Aorta (tissue), 5 donors: ENCODE measurements at regions not wholly inside any gene's neighbourhood (a gene's known extent, or its start where the extent isn't known, plus 50 kb on each side); places are given as distances from the start of the nearest gene placed in this dataset.
"Not testable (repeated sequence)": the region's sequence is repeated elsewhere in the genome, so short reads cannot be mapped to it uniquely, and the experiment has no call there.

Experiments used
- ATAC-seq: fragments of 200-7000 bp; cut with Tn5 transposase; one replicate; pipeline ENCODE4 v1.9.1; 2022; ENCODE audit warnings: moderate library complexity; ENCODE audit not compliant: low FRiP score
- DNase-seq, 2 donors: peaks; one replicate each; pipeline ENCODE4 v3.0.0-alpha.2; 2020
- H3K27ac ChIP-seq, 2 donors: one replicate each; pipeline ENCODE4 v1.5.1; 2013; ENCODE audit warnings: low read length in 2 of 2, mild to moderate bottlenecking in 2 of 2, moderate library complexity in 2 of 2, control low read depth in 1 of 2, inconsistent platforms in 1 of 2, low read depth in 1 of 2
- H3K27me3 ChIP-seq, 2 donors: one replicate each; pipeline ENCODE4 v1.6.1; 2013; ENCODE audit warnings: control low read depth in 1 of 2, low read length in 1 of 2, mild to moderate bottlenecking in 1 of 2, moderate library complexity in 1 of 2; ENCODE audit not compliant: insufficient read depth in 2 of 2, control insufficient read depth in 1 of 2
- H3K36me3 ChIP-seq, 2 donors: one replicate each; pipeline ENCODE4 v1.6.1; 2013; ENCODE audit warnings: control low read depth in 1 of 2, low read length in 1 of 2, mild to moderate bottlenecking in 1 of 2; ENCODE audit not compliant: insufficient read depth in 2 of 2, control insufficient read depth in 1 of 2
- H3K4me1 ChIP-seq, 2 donors: one replicate each; pipeline ENCODE4 v1.6.1; 2013; ENCODE audit warnings: low read length in 2 of 2, control low read depth in 1 of 2, mild to moderate bottlenecking in 1 of 2, moderate library complexity in 1 of 2; ENCODE audit not compliant: insufficient read depth in 2 of 2, control insufficient read depth in 1 of 2
- H3K4me3 ChIP-seq, 2 donors: one replicate each; pipeline ENCODE4 v1.5.1; 2013; ENCODE audit warnings: low read length in 2 of 2, control low read depth in 1 of 2, mild to moderate bottlenecking in 1 of 2
- H3K9me3 ChIP-seq: one replicate; pipeline ENCODE4 v1.6.1; 2013; ENCODE audit warnings: mild to moderate bottlenecking, low read length; ENCODE audit not compliant: control insufficient read depth
- WGBS, 2 donors: extraction: QIAGEN DNeasy Blood & Tissue Kit; methylation state at CpG; one replicate each; pipeline ENCODE4 v1.1.7; 2013; 5-methylcytosine and 5-hydroxymethylcytosine counted together
- intact Hi-C, 2 donors: fragments of 100-400 bp; cut with DNase I; formaldehyde crosslinking; loops; one replicate each; pipeline versions ENCODE4 v1.14.2 to v1.15.0; 2022
- donor health status: healthy with polysubstance abuse.
- donor health status: Bipolar disorder and iron deficiency.
- donor health status: DM: no; HTN: no; CAD: no.
- donor health status: DM: no; HTN: no; CAD: no.
- donor health status: DM: yes; HTN: yes; CAD: no.

GRCh38 chrX:25733148-25733547 is 405.0 kb upstream of the MAGEB18 start:
- Histone ChIP-seq H3K27ac (no peak overlapping the region), H3K4me1 (no peaks in the 10 kb centered on the region), H3K27me3 (no peaks in the 10 kb centered on the region), H3K4me3 (no peak overlapping the region), H3K36me3 (no peaks in the 10 kb centered on the region), H3K9me3 (no peaks in the 10 kb centered on the region)
- intact Hi-C loops = no loop called here
- DNase-seq = no peak
- no peak for ATAC-seq
- WGBS, 2 donors = 21 to 23% methylated on average over 3 of the region's 3 CpGs

GRCh38 chrX:25737540-25737939 is 400.6 kb upstream of the MAGEB18 start:
- ATAC-seq = no peak
- H3K4me3 ChIP-seq = no peak overlapping the region
- H3K9me3 ChIP-seq = no peaks in the 10 kb centered on the region
- H3K27ac ChIP-seq = no peak overlapping the region
- H3K27me3 ChIP-seq = no peaks in the 10 kb centered on the region
- DNase-seq = no peak
- H3K36me3 ChIP-seq = no peaks in the 10 kb centered on the region
- intact Hi-C loops = no loop called here
- H3K4me1 ChIP-seq = no peaks in the 10 kb centered on the region

GRCh38 chrX:25742334-25742733 is 395.8 kb upstream of the MAGEB18 start:
- Histone ChIP-seq H3K4me1 (no peaks in the 10 kb centered on the region), H3K27ac (no peak overlapping the region), H3K36me3 (no peaks in the 10 kb centered on the region), H3K4me3 (no peak overlapping the region), H3K9me3 (no peaks in the 10 kb centered on the region), H3K27me3 (no peaks in the 10 kb centered on the region)
- 58 to 75% methylated on average over 2 of the region's 2 CpGs for WGBS, 2 donors
- ATAC-seq (no peak), DNase-seq (no peak)
- intact Hi-C loops = no loop called here

GRCh38 chrX:25754399-25754798 is 383.7 kb upstream of the MAGEB18 start:
- no peaks in the 10 kb centered on the region for H3K9me3 ChIP-seq
- no peaks in the 10 kb centered on the region for H3K4me1 ChIP-seq
- no peak for DNase-seq
- intact Hi-C loops = no loop called here
- 52 to 76% methylated on average over 2 of the region's 2 CpGs for WGBS, 2 donors
- no peak overlapping the region for H3K27ac ChIP-seq
- H3K36me3 ChIP-seq = no peaks in the 10 kb centered on the region
- H3K4me3 ChIP-seq = no peak overlapping the region
- ATAC-seq = no peak
- no peaks in the 10 kb centered on the region for H3K27me3 ChIP-seq

- Histone ChIP-seq H3K4me3 (no peak overlapping the region), H3K4me1 (no peaks in the 10 kb centered on the region), H3K27ac (no peak overlapping the region), H3K9me3 (no peaks in the 10 kb centered on the region), H3K27me3 (no peaks in the 10 kb centered on the region), H3K36me3 (no peaks in the 10 kb centered on the region)
- intact Hi-C loops = no loop called here
- no peak for DNase-seq
- no peak for ATAC-seq
Observed at GRCh38 chrX:25755194-25755593, 382.9 kb upstream of the MAGEB18 start.

- H3K4me1 ChIP-seq = no peaks in the 10 kb centered on the region
- DNase-seq (no peak), ATAC-seq (no peak)
- H3K27ac ChIP-seq = no peak overlapping the region
- H3K36me3 ChIP-seq = no peaks in the 10 kb centered on the region
- H3K27me3 ChIP-seq = no peaks in the 10 kb centered on the region
- 47 to 79% methylated on average over 2 of the region's 2 CpGs for WGBS, 2 donors
- no peak overlapping the region for H3K4me3 ChIP-seq
- intact Hi-C loops = no loop called here
- H3K9me3 ChIP-seq = no peaks in the 10 kb centered on the region
Observed at GRCh38 chrX:25762656-25763055, 375.5 kb upstream of the MAGEB18 start.

GRCh38 chrX:25771853-25772252 is 366.3 kb upstream of the MAGEB18 start:
- H3K36me3 ChIP-seq, H3K4me3 ChIP-seq, H3K27me3 ChIP-seq, H3K27ac ChIP-seq, H3K9me3 ChIP-seq, H3K4me1 ChIP-seq, ATAC-seq, intact Hi-C loops: not testable (repeated sequence)
- WGBS, 2 donors = 88 to 91% methylated on average over 10 of the region's 10 CpGs
- DNase-seq = peak; percentile 12 to 36

- DNase-seq, ATAC-seq, H3K27me3 ChIP-seq, H3K36me3 ChIP-seq, H3K27ac ChIP-seq, H3K9me3 ChIP-seq, H3K4me1 ChIP-seq, H3K4me3 ChIP-seq, intact Hi-C loops: not testable (repeated sequence)
- 85 to 91% methylated on average over 7 of the region's 7 CpGs for WGBS, 2 donors
Observed at GRCh38 chrX:25797796-25798195, 340.3 kb upstream of the MAGEB18 start.

- no peak for ATAC-seq
- DNase-seq = no peak
- intact Hi-C loops = no loop called here
- no peaks in the 10 kb centered on the region for H3K4me1 ChIP-seq
- no peak overlapping the region for H3K4me3 ChIP-seq
- no peaks in the 10 kb centered on the region for H3K27me3 ChIP-seq
- no peak overlapping the region for H3K27ac ChIP-seq
- no peaks in the 10 kb centered on the region for H3K36me3 ChIP-seq
- H3K9me3 ChIP-seq = no peaks in the 10 kb centered on the region
- WGBS, 2 donors = 91 to 97% methylated on average over 22 of the region's 22 CpGs
Observed at GRCh38 chrX:25805744-25806143, 332.4 kb upstream of the MAGEB18 start.
